ENCODE measurements at regions not wholly inside any gene's neighbourhood (a gene's known extent, or its start where the extent isn't known, plus 50 kb on each side); places are given as distances from the start of the nearest gene placed in this dataset.
A peak's percentile ranks its signal among the peaks of the same experiment; 100 is the strongest.

DNA sequence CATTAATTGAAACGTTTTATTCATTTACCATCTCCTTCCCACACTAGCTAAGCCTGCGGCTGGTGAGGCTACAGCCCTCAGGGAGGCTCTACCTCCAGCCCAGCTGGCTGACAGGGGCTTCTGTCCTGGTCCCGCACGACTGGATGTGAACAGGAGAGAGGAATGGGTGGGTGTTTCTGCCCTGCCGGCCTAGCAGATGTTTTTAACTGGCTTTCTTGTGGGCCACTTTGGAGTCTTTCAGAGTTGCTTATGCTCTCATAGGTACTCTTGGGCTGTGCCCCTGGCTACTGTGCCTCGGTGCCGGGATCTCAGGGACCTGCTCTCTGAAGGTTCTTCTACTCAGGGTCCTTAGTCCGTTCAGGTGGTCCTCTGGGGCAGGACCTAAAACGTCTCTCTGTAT lies 184.3 kb upstream of the TWIST2 start:
- no peaks in the 10 kb centered on the region for H3K9me3 ChIP-seq

GRCh38 chr2:238665919-238666318 lies 182.0 kb upstream of the TWIST2 start:
- Histone ChIP-seq H3K27me3 (no peaks in the 10 kb centered on the region), H3K27ac (no peak overlapping the region), H3K9me3 (no peaks in the 10 kb centered on the region), H3K4me3 (no peak overlapping the region), H3K4me1 (peaks cover 7% of the 10 kb centered on the region), H3K36me3 (no peaks in the 10 kb centered on the region)
- 64% methylated on average over 3 of the region's 3 CpGs for whole genome bisulfite sequencing
- no peak for DNase-seq (ENCODE audit: low spot score in 2 of 2)
- TF ChIP-seq POLR2AphosphoS5 (IDR thresholded peaks at IDR 0.05) (no peak), POLR2A (IDR thresholded peaks at IDR 0.05) (no peak), EP300 (IDR thresholded peaks at IDR 0.05) (no peak), CTCF (IDR thresholded peaks at IDR 0.05) (no peak)

More for the DNA sequence above, 184.3 kb upstream of the TWIST2 start:
- H3K4me3 ChIP-seq: no peak overlapping the region
- no peaks in the 10 kb centered on the region for H3K36me3 ChIP-seq
- TF ChIP-seq EP300 (IDR thresholded peaks at IDR 0.05) (no peak), POLR2A (IDR thresholded peaks at IDR 0.05) (no peak), POLR2AphosphoS5 (IDR thresholded peaks at IDR 0.05) (no peak), CTCF (IDR thresholded peaks at IDR 0.05) (no peak)
- H3K4me1 ChIP-seq: peaks cover 7% of the 10 kb centered on the region
- no peaks in the 10 kb centered on the region for H3K27me3 ChIP-seq
- no peak for DNase-seq (ENCODE audit: low spot score in 2 of 2)
- WGBS: 78% methylated on average over 9 of the region's 9 CpGs
- no peak overlapping the region for H3K27ac ChIP-seq

DNA sequence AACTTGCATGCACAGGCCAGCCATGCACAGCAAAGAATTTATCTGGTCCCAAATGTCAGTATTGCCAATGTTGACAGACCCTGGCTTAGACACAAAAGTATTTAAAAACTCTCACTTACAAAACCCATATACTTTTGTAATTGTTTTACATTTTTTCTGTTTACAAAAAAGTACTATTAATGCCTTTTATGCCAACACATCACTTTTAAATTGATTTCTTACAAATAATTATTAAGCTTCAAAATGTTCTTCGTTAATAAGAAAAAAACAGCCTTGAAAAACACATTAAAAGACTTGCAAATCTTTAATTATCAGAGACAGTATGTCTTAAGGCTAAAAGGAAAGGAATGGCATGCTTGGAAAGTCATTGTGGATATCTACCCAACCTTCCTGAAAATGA lies 181.3 kb upstream of the TWIST2 start:
- H3K9me3 ChIP-seq: no peaks in the 10 kb centered on the region
- 43% methylated on average over 1 of the region's 1 CpG for WGBS
- no peak for DNase-seq (ENCODE audit: low spot score in 2 of 2)
- TF ChIP-seq CTCF (IDR thresholded peaks at IDR 0.05) (no peak), POLR2A (IDR thresholded peaks at IDR 0.05) (no peak), POLR2AphosphoS5 (IDR thresholded peaks at IDR 0.05) (no peak), EP300 (IDR thresholded peaks at IDR 0.05) (no peak)
- no peak overlapping the region for H3K27ac ChIP-seq
- H3K27me3 ChIP-seq: no peaks in the 10 kb centered on the region
- no peak overlapping the region for H3K4me3 ChIP-seq
- H3K36me3 ChIP-seq: no peaks in the 10 kb centered on the region
- H3K4me1 ChIP-seq: peaks cover 7% of the 10 kb centered on the region

- H3K4me3 ChIP-seq: no peak overlapping the region
- H3K9me3 ChIP-seq: no peaks in the 10 kb centered on the region
- peaks cover 7% of the 10 kb centered on the region for H3K4me1 ChIP-seq
- no peak for TF ChIP-seq CTCF (IDR thresholded peaks at IDR 0.05)
- no peak for TF ChIP-seq EP300 (IDR thresholded peaks at IDR 0.05)
- TF ChIP-seq POLR2A (IDR thresholded peaks at IDR 0.05): no peak
- TF ChIP-seq POLR2AphosphoS5 (IDR thresholded peaks at IDR 0.05): no peak
- H3K27ac ChIP-seq: peak overlapping the region; percentile 21
- no peaks in the 10 kb centered on the region for H3K36me3 ChIP-seq
- no peak for DNase-seq (ENCODE audit: low spot score in 2 of 2)
- no peaks in the 10 kb centered on the region for H3K27me3 ChIP-seq
- 41% methylated on average over 6 of the region's 6 CpGs for WGBS
Measured at GRCh38 chr2:238667008-238667407, 180.9 kb upstream of the TWIST2 start.

DNA sequence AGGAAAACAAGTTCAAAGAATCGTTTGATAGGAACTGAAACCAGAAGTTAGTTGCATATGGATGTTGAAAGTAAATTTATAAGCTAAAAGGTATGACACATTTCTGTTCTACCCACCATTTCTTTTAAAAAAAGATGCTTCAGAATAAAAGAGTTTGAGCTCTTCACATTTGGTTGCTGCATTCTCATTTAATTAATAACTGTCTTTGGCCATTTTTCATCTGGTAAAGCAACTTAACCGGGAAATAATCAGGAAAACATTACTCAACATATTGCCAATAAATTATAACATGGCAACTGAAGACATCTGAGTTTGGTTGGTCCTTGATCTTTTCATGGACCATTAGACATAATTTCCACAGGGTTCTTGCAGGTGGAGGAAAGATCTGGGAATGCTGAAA lies 180.2 kb upstream of the TWIST2 start:
- H3K4me1 ChIP-seq: peaks cover 7% of the 10 kb centered on the region
- WGBS: 39% methylated on average over 2 of the region's 2 CpGs
- no peak for TF ChIP-seq POLR2AphosphoS5 (IDR thresholded peaks at IDR 0.05)
- no peak for TF ChIP-seq POLR2A (IDR thresholded peaks at IDR 0.05)
- no peak for TF ChIP-seq EP300 (IDR thresholded peaks at IDR 0.05)
- TF ChIP-seq CTCF (IDR thresholded peaks at IDR 0.05): no peak
- H3K27ac ChIP-seq: peak overlapping the region; percentile 21
- H3K36me3 ChIP-seq: no peaks in the 10 kb centered on the region
- no peaks in the 10 kb centered on the region for H3K9me3 ChIP-seq
- no peak overlapping the region for H3K4me3 ChIP-seq
- DNase-seq (ENCODE audit: low spot score in 2 of 2): no peak
- no peaks in the 10 kb centered on the region for H3K27me3 ChIP-seq

Data from suprapubic skin (tissue), 4 donors.